NCI-H128 (cell line): ENCODE measurements at regions not wholly inside any gene's neighbourhood (a gene's known extent, or its start where the extent isn't known, plus 50 kb on each side); places are given as distances from the start of the nearest gene placed in this dataset.

Experiments used
- DNase-seq: peaks from one replicate; lab custom pipeline; 2025; ENCODE audit not compliant: unreplicated experiment; lab: John Stamatoyannopoulos, UW

DNA sequence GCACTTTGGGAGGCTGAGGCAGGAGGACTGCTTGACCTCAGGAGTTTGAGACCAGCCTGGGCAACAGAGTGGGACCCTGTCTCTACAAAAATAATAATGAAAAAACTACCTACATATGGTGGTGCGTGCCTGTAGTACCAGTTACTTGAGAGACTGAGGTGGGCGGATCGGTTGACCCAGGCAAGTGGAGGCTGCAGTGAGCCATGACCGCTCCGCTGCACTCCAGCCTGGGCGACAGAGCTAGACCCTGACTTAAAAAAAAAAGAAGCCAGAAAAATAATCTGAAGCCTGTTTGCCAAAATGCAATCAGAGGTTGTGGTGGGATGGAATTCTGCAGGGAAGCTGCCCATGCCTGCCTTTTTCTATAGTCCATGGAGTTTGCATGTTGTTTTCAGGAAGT lies 50.4 kb upstream of the GGTA1 start:
- no peak for DNase-seq

DNA sequence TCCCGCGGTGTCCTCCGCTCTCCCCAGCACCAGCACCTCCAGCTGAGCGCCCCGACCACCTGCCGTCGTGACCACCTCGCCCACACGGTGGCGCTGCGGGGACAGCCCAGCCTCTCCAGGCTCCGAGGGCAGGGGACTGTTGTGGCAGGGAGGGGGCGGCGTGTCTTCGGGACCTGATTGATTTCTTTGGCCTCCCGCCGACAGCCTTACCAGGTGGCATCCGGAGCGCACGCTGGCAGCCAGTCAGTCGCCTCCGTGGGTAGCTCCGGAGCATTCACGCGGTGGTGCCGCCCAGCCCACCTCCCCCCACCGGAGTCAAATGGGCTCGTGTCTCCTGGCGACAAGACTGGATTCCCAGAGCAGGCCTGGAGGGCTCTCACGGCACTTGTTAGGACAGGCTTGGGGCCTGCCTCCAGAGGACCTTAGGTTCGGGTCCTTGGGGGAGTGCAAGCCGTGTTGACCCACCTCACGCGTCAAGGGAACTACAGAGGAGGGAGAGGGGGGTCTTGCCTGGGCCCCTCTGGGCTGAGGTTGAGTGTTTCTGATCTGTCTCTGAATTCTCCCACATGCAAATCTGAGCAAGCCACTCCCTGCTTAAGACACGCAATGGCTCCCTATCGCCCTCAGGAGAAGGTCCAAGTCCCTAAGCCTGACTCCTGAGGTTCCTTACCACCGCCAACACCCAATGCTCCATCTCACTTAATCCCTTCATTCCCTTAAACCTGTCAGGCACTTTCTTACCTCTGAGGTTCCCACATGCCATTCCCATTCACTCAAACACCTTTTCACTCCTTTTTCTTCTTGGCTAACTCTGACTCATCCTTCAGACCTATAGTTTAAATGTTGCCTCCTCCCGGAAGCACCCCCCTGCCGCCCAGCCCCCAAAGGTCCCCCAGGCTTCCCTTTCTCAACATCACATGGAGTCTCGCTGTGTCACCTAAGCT lies 51.2 kb upstream of the GGTA1 start:
- peak; percentile 63 for DNase-seq

DNA sequence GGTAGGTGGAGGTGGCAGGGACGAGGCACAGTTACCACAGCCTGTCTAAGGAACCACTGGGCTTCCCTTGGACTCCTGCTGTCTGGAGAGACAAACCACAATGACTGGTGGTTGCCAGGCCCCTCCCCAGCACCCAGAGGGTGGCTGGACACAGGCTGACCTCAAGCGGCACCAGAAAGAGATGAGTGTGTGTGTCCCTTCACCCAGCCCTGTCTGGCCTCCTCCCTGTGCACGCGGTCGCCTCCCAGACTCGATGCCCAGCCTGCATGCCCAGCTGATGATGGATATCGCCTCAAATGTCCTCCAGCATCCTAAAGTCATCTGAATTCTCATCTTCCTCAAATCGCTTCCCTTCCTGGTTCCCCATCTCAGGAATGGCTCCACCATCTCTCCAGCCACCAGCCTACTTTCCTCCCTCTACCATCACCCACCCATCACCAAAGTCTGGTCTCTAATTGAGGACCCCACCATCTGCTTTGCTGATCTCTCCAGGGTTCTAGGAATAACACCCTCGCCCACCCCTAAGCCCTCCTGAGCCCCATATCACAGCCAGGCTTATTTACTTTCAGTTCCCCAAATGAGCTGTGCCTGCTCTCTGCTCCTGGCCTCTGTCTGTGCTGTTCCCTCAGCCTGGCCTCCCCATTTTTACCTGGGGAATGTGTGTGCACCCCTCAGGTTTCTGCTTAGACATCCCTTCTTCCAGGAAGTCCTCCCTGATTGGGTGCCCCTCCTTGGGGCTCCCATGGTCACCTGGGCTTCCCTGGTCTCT lies 52.5 kb upstream of the GGTA1 start:
- no peak for DNase-seq

DNA sequence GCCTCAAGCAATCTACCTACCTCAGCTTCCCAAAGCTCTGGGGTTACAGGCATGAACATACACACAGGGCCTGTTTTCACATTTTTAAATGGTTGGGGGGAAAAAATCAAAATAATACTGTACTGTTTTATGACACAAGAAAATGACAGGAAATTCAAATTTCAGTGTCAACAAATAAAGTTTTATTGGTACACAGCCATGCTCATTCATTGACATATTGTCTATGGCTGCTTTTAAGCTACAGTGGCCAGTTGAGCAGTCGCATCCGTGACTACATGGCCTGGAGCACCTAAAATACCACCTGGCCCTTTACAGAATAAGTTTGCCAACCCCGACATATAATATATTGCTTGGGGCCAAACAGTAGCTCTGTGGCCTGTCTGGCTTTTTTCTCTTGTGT lies 56.4 kb upstream of the GGTA1 start:
- no peak for DNase-seq

DNA sequence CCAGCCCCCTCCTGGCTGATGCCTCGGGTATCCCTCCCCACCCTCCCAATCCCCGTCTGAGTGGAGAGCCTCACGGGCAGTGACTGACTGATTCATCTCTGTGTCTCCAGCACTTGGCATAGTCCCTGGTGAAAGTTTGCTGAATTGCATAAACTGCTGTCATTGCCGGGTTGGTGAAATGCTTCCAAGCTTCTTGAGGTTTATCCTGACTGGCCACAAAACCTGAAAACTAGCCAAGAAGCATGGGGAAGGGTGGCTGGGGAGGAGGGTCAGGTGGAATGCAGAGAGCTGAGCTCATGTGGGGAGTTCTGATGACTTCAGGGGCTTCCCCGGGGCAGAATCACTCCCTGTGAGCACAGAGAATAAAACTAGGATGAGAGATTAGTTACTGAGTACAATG lies 56.9 kb upstream of the GGTA1 start:
- DNase-seq = no peak

DNA sequence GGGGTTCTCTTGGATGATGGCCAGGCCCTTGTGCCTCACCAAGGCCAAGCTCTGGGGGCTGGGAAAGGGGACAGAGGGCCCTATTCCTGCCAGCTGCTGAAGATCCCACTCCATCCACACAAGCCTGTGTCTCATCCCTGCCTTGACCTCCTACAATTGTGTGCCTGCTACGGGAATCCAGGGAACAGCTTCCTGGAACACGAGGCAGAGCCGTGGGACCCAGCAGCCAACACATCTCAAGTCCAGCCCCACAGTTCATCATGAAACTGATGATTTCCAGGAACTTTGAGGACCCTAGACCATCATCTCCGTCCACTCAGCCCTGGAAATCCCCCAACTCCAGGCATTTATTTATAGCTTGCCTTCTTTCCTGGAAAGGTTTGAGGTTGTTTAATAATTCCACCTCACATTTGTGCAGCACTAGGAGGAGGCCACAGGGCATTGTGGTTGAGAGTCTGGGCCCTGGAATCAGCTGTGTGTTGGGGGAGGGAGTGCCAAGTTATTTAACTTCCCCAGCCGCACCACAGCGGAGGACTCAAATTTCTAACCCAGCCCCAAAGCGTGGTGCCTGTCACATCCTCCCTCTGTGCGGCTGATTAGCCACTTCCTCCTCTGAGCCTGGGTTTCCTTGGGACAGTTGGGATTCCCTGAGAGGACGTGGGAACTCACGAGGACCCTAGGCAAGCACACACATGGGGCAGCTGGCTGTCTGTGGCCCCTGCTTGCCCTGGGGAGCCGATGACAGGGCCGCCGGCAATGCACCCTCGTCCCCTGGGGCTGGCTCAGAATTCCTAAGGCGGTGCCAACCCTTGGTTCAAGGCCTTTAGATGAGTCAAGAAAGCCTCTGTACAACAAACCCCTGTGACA lies 58.2 kb upstream of the GGTA1 start:
- DNase-seq = no peak

DNA sequence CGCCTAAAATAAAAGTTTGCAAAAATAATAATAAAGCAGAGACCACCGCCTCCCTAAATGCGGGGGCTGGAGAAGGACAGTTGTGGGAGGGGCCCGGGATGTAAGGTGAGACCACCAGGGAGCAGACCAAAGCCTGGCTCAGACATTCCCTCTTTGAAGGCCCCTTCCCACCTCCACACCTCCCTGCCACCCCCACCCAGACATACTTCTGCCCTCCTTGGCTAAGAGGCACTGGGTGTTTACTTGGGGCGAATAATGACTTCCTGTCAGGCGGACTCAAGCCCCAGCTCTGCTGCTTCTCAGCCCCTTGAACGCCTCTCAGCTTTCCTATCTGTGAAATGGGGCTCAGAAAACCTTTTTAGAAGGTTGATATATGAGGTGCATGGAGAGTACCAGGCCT lies 58.8 kb upstream of the GGTA1 start:
- no peak for DNase-seq

DNA sequence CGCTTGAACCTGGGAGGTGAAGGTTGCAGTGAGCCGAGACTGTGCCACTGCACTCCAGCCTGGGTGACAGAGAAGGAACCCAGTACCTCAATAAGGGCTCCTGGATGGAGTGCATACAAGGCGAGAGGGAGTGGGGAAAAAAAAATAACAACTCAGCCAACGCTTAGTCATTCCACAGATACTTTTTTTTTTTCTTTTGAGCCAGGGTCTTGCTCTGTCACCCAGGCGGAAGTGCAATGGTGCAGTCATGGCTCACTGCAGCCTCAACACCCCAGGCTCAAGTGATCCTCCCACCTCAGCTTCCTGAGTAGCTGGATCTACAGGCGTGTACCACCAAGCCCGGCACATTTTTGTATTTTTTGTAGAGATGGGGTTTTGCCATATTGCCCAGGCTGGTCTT lies 59.5 kb upstream of the GGTA1 start:
- DNase-seq = no peak

DNA sequence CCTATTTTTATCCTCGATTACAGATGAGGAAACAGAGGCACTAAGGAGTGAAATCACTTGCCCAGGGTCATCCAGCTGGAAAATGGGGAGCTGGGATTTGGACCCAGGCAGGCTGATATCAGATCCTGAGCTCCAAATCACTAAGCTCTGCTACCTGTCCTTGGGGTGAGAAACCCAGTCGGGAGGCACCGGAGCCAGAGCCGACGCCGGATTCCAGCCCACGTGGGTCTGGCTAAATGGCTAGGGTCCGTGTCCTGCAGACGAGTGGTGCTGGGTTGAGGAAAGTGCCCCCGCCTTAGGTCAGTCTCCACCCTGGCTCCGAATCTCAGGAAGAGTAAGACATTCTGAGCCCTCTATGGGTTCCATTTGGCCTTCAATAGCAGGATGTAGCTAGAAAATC lies 61.3 kb upstream of the GGTA1 start:
- DNase-seq = no peak

DNA sequence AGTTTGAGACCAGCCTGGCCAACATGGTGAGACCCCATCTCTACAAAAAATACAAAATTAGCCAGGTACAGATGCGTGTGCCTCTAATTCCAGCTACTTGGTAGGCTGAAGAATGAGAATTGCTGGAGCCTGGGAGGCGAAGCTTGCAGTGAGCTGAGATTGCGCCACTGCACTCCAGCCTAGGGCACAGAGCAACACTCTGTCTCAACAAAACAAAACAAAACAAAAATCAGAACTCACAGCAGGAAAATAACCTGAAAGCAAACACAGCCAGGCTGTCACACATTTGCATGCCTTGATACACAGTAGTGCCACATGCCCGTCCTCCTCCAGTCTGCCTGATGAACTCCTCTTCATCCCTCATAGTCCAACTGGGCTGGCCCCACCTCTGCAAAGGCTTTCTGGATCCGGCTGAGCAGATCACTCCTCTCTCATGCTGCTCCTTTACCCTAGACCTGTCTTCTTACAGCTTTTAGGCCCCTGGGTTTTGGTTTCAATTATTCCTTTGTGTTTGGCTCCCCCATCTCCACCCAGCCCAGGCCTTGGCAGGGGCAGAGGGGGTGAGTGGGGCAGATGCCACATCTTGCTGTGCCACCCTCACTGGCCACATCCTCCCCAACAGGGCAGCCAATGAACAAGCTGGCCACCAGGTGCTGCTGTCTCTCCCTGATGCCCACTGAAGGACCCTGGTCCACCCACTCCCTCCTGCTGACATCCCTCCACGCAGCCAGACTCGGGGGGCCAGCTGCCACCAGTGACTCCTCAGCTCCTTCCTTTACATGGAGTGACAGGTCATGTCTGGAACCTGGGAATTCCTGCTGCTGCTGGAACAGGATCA lies 62.0 kb upstream of the GGTA1 start:
- DNase-seq = no peak

DNA sequence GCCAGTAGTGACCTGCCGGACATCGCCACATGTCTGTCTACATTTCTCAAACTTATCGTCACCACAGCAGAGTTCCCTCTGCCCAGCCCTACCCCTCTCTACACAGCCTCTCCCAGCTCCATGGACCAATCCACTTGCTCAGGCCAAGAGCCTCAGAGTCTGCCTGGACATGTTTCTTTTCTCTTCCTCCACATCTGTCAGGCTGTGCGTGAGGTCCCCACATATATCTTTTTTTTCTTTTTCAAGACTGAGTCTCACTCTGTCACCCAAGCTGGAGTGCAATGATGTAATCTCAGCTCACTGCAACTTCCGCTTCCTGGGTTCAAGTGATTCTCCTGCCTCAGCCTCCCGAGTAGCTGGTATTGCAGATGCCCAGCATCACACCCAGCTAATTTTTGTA lies 62.7 kb upstream of the GGTA1 start:
- no peak for DNase-seq

DNA sequence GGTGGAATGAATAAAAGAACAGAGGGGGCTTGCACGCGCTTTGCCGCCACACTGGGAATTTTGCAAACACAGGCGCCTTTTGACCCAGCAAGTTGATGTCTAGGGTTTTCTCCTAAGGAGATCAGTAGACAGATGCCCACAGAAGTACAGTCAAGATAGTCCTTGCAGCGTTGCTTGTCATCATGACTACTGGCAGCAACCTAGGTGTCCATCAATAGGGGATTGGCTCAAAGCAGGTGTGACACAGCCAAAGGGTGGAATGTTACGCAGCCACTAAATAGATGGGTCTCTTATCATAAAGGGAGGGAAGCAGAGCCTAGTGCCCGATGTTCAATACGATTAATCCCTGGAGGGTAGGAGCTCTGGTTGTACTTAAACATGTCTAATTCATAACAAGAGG lies 63.8 kb upstream of the GGTA1 start:
- DNase-seq = no peak

DNA sequence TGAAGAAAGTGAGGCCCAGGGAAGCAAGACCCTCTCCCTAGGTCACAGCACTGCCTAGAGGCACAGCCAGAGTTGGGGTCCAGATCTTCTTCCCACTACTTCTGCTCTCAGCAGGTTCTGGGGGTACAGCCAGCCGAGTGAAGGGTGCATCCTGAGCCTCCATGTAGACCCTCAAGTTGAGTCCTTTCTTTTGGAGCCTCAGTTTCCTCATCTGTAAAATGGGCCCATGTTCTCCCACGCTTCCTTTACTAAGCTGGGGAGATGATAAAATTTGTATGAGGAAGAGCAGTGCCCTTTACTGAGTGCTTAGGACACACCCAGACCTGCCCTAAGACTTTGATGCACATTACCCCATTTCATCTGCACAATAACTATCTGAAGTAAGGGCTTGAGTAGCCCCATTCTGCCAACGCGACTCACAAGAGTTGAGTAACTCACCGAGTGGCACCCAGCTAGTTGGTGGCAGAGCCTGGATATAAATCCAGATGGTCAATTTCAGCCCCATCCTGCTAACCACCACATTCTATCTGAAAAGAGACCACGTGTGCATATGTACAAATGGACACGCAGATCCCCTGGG lies 64.3 kb upstream of the GGTA1 start:
- DNase-seq = no peak

DNA sequence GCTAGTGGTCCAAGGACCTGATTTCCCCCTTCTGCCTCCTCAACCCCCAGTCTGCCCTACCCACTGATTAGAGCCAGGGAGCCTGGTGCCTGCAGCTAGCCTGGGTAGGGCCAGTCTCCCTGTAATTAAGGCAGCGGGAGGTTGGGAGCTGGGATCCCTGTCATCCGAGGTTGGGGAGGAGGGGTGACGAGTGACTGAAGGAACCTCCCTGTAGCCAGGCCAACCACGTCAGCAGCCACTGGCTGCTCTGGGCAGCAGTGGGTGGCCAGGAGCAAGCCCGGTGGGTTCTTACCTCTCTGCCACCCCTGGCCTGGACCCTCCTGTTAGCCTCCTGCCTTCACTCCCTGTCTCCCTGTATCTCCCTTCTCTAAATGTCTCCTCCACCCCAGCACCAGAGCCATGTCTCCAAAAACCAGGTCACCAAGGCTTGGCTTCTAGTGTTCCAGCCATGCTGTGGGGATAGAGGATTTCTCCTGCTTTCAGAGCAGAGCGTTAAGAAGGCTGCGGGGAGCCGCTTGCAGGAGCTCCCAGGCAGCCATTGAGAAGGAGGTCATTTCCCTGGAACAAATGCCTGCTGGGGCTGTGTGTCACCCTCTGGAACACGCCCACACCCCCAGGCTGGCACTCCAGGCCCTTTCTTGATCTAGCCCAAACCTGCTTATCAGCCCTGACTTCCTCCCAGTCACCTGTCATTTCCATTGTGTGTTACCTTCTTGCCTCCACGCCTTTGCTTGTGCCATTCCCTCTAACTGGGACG lies 65.0 kb upstream of the GGTA1 start:
- no peak for DNase-seq

DNA sequence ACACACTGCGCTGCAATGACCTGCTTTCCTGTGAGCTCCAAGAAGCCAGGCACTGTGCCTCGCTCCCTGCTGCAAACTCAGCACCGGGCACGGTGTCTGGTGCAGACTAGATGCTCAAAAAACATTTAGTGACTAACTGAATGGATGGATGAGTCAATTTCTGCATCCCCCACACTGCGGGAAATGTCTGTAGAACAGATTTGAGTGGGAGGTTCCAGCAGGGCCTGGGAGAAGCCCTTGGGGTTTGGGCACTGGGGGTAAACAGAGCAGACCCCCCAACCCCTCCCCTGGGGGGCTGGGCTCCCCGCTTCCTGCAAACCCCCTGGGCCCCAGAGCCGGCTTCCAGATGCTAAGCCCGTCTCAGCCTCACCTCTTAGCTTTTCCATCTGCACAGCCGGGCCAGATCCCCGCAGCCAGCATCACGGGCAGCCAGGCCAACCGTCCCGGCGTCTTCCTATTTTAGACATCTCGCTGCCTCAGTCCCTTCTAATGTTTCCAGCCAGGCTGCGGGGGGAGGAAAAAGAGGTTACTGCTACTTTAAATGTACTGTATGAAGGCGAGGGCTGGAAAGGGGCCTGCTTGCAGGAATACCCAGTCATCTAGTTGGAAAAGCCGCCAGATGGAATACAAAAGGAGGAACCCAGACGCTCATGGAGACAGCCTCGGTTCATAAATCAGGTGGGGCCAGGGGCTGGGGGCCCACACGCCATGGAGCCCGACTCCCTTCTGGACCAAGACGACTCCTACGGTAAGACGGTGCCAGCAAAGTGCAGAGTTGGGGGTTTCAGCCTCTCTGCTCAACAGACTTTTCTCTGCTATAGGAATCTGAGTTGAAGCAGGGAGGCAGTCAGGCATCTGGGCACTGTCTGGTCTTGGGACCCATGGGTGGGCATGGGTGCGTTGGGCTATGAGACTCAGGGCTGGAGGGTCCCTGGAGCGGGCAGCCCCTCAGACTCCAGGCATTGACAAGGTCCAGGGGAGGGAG lies 67.1 kb upstream of the GGTA1 start:
- no peak for DNase-seq

DNA sequence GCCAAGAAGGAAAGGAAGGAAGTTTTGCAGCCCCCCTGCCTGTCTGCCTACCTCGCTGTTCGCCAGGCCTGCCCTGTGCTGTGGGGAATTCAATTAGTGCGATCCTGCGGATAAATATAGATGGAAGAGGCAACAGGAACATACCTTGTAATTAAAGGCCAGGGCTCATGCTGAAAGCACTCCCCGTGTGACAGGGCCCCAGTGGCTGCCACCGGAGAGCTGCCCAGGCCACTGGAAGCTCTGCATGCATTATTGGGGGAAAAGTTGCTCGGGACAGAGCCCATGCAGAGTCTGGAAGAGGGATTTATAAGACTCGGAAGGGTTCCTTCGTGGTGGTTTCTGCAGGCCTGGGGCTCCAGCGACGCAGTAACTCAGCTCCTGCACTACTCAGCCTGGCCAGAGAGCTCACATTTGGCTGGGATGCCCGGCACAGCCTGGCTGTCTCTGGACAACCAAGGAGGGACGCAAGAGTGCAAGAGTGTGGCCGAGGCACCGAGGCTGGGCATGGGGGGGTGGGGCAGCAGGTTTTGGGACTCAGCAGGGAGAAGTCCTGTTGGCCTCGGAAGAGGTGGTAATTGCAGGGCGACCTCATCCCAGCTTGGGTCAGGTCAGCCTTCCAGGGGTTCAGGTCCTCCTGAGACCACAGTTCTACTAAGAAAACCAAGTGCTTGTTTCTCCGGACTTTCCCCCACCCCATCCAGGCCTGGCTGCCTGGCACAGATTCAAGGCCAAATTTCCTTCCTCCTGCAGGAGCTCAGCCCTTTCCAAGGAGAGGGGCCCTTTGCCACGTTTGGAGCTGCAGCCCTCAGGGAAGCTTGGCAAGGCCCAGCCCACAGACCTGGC lies 68.1 kb upstream of the GGTA1 start:
- no peak for DNase-seq
